GM19240 (cell line): ENCODE measurements at regions not wholly inside any gene's neighbourhood (a gene's known extent, or its start where the extent isn't known, plus 50 kb on each side); places are given as distances from the start of the nearest gene placed in this dataset.

ENCODE experiments used
- DNase-seq: peaks from one replicate; pipeline ENCODE4 v3.0.0; 2011; ENCODE audit warnings: low spot score; ENCODE audit not compliant: insufficient read length

DNA sequence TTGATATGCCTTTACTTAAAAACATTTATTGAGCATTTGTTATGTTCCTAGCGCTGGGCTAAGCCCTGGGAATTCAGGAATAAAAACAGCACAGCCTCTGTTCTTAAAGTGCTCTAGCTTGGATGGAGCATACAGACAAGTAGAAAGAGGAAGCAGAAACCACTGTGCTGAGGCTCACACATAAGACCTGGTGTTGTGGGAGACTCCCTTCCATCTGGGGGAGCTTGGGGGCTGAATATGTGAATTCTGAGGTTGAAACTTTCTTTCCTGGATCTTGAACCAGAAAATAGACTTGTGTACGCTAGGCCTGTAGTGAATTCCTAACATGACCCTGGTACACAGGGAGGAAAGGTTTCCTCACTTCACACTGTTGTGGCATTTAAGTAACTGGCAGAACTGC lies 209.9 kb downstream of the ZNF326 start:
- DNase-seq = no peak

DNA sequence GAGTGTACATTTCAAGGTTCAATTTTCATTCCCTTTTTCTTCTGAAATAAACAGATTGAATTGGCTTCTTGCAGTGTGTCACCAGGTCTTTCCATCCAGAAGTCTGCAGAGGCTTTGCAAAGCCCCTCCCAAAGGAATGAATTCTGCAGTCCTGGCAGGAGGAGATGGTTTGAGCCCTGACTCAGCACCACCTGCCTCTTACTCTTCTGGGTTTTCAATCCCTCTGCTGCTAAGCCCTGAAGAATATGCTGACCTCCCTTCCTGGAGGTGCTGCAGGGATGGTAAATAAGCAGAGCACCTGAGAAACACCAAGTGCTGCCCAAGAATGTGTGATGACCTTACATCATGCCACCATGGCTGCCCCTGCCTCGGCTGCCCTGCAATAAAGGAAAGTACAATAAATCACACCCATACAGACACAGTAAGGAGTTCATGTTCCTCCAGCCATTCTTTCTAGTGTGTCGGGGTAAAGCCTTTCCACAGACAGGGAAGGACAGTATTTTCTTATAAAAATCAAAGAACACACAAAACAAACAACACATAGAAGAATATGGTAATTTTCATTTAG lies 209.2 kb downstream of the ZNF326 start:
- no peak for DNase-seq

DNA sequence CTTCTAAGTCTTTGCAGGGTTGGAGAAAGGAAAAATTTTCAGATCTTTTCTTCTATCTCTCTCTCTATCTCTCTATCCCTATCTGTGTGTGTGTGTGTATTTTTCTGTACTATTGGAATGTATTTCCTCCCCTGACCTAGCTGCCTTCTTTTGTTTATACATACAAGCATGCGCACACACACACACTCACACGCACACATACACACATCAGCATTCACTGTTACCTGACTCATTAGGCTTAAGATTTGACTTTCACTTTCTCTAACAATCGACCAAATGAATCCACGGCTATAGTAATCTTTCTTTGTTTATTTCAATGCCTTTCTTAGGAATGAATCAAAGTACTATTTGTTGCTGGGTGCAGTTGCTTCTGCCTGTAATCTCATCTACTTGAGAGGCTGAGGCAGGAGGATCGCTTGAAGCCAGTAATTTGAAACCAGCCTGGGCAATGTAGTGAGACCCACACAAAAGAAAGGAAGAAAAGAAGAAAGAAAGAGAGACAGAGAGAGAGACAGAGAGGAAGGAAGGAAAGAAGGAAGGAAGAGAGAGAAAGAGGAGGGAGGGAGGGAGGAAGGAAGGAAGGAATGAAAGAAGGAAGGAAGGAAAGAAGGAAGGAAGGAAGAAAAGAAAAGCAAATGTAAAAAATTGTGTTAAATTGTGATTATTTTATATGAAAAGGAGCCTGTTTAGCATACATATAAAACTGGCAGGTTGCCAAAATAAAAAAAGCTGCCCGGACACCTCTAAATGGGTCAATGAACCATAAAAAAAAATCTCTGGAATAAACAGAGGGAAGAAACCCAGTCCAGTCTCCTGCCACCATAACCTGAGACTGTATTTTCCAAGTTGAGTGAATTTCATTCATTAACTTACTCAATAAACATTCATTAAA lies 206.8 kb downstream of the ZNF326 start:
- DNase-seq = no peak

- DNase-seq = no peak
These were observed 205.8 kb downstream of the ZNF326 start for GRCh38 chr1:90200646-90201205.

GRCh38 chr1:90198616-90199332 lies 203.9 kb downstream of the ZNF326 start:
- no peak for DNase-seq

DNA sequence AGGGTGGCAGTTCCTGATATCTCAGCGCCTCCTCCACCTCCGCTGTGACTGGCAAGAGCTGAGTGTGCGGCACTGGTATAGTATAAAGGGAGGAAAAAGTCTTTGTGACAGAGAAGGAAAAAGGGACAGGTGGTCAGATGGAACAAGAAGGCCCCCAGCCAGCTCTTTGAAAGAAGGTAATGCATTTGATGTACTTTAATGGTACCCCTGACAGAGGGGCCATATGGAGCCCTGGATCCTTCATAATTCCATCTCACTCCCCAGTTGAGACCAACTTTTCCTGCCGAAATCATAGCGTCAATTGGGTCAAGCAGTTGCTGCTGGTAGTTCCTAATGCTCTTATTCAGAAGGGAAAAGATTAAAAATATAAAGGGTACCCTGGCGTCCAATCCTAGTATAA lies 198.2 kb downstream of the ZNF326 start:
- DNase-seq = no peak

DNA sequence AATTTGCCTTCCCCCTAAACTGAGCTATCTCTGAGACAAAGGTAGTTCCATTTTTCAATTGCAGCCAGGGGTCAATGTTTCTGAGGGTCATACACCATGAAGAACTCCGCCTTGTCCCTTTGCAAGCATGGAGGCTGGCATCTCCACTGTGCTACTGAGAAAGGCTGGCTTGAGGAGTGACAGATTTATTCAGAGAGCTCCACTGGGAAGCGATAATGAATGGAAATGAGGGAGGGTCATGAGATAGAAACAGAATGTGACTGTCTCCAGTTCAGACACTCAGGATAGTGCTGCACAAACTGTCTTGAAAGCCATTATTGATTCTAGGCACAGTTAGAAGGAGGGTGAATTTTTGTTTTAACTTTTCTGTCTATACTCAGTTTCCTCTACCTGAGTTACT lies 197.5 kb downstream of the ZNF326 start:
- DNase-seq = no peak

- DNase-seq = no peak
These were observed 195.6 kb downstream of the ZNF326 start for GRCh38 chr1:90190523-90190922.

- no peak for DNase-seq
These were observed 195.0 kb downstream of the ZNF326 start for GRCh38 chr1:90189889-90190288.

DNA sequence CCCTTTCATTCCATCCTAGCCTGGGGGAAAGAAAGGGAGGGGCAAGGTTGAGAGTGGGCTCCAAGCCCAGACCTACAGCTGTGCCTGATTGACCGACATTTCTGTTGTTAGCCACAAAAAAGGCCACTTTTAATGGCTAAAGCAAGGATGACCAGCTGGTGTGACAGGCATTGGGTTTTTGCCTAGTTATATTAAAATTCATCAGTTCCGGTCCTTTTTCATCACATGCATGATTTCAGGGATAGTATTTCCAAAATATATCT lies 192.3 kb downstream of the ZNF326 start:
- DNase-seq = no peak

- no peak for DNase-seq
These were observed 191.8 kb downstream of the ZNF326 start for GRCh38 chr1:90186506-90187322.

- DNase-seq = no peak
These were observed 181.6 kb downstream of the ZNF326 start for GRCh38 chr1:90176530-90176929.

DNA sequence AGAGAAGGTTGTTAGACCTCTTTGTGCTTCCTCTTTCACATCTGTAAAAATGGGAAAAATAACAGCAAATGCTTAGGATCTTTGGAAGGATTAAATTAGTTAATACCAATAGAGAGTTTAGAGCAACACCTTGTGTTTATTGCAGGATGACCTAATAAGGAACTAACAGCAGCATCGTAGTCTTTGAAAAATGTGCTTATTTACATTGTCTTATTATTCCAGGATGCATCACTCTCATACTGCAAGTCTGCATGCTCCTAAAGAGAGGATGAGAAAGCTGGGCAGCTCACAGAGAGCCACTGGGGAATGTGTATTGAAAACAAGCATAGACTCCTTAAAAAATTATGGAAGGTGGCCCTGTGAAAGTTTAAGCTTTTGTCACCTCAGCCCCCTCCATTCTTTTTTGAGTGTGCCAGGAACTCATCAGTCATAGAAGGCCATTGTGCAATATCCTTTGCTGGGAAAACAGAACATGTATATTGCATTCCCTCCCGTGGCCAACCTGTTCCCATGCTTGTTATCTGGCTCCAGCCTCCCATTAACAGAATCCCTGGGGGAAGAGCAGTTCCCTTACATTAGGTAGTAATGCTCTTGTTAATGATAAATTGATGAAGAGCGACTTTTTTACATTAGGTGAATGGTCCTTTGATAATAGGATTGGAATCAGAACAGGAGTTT lies 180.7 kb downstream of the ZNF326 start:
- no peak for DNase-seq

- DNase-seq = no peak
These were observed 179.3 kb downstream of the ZNF326 start for GRCh38 chr1:90174246-90174645.

DNA sequence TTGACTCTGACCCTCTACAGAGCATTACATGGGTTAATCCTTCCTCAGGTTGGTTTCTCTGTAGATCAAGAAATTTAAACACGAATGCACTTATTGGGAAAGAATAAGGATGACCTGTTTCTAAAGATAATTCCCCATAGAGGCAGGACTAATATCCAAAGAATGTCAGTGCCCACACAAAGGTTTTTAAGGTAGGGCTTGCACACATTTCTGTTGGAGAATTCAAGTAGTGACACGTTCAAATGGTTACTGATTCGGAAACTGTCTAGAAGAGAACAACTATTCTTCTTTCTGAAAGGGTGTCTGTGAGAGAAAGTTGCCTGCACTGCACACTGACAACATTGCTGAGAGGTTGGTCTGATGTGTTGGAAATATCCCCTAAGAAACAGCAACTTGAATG lies 167.3 kb downstream of the ZNF326 start:
- no peak for DNase-seq

DNA sequence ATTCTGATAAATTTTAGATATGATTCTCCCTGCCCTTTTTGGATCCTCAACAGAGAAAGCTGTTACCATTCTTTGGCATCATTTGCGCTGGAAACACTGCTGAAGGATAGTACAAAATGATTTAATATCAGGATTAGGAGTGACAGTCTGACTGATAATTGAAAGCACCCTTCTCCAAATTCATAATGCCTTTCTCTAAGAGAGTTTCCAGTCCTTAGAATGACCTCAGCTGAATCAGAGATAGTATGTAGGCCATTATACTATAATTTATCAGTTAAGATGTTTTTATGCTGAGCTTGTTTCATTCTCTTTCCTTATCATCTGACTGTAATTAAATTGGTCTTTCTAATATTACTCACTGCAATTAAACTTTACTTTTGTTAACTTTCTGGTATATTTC lies 166.7 kb downstream of the ZNF326 start:
- no peak for DNase-seq

DNA sequence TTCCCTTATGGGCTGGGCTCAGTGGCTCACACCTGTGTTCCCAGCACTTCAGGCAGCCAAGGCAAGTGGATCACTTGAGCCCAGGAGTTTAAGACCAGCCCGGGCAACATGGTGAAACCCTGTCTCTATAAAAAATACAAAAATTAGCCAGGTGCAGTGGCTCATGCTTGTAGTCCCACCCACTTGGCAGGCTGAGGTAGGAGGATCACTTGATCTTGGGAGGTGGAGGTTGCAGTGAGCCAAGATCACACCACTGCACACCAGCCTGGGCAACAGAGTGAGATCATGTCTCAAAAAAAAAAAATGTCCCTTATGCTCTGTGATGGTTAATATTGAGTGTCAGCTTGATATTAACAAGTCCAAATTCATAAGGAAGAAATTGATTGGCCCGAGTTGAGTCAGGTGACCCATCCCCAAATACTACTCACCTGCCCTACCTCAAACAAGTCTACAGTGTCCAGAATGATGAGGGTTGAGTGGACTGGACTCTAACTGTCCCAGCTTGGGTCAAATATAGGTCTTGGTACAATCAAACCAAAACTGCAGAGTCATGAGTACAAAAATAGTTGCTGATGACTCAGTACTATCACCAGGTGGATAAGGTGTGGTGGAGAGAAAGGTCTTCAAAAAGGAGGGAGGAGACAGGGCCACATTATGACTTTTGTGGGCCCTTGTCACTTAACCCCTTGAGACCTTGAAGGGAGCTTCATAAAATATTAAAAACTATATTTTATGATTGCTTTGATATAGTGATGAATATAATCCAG lies 161.0 kb downstream of the ZNF326 start:
- no peak for DNase-seq

- DNase-seq = no peak
These were observed 159.8 kb downstream of the ZNF326 start for GRCh38 chr1:90154711-90155110.

GRCh38 chr1:90149101-90149500 lies 154.2 kb downstream of the ZNF326 start:
- no peak for DNase-seq

- DNase-seq = no peak
These were observed 152.2 kb downstream of the ZNF326 start for GRCh38 chr1:90147093-90147492.
